A673 (cell line): ENCODE measurements at regions not wholly inside any gene's neighbourhood (a gene's known extent, or its start where the extent isn't known, plus 50 kb on each side); places are given as distances from the start of the nearest gene placed in this dataset.

Experiments used
- BruUV-seq: library from RNA; stranded (reverse); fragments of 400-500 nt; replicated peaks from 2 replicates; lab custom pipeline; 2021; lab: Mats Ljungman, UMichigan
- CTCF ChIA-PET: fragments of 300-600 bp; sonication (Branson Sonifier 250); formaldehyde crosslinking; loops from one replicate; lab custom pipeline; 2022; ENCODE audit warnings: antibody characterized with exemption; lab: Charles Lee
- POLR2A ChIA-PET: fragments of 300-600 bp; sonication (Branson Sonifier 250); formaldehyde crosslinking; loops from one replicate; lab custom pipeline; 2022; ENCODE audit warnings: antibody characterized with exemption; ENCODE audit not compliant: low non-redundant PET; lab: Charles Lee
- DNase-seq: peaks from one replicate; pipeline ENCODE4 v3.0.0-alpha.2; 2015; ENCODE audit warnings: low spot score
- H3K27ac ChIP-seq: fragments of 200-600 bp; sonication (generic); 2 replicates; pipeline ENCODE4 v1.5.1; 2016; ENCODE audit warnings: mixed run types, low read depth, mild to moderate bottlenecking, mixed read lengths, antibody characterized with exemption, low read length; ENCODE audit not compliant: poor library complexity, severe bottlenecking
- H3K27me3 ChIP-seq: fragments of 200-600 bp; sonication (generic); replicated peaks from 2 replicates; pipeline ENCODE4 v1.6.1; 2017; ENCODE audit warnings: mixed run types, low read depth, mild to moderate bottlenecking, mixed read lengths, antibody characterized with exemption, low read length; ENCODE audit not compliant: insufficient read depth, poor library complexity
- H3K36me3 ChIP-seq: fragments of 200-600 bp; sonication (generic); 2 replicates; pipeline ENCODE4 v1.6.1; 2016; ENCODE audit warnings: mixed run types, mild to moderate bottlenecking, mixed read lengths, antibody characterized with exemption, low read length; ENCODE audit not compliant: insufficient read depth, poor library complexity, severe bottlenecking
- H3K4me1 ChIP-seq: fragments of 200-600 bp; sonication (generic); 2 replicates; pipeline ENCODE4 v1.6.1; 2017; ENCODE audit warnings: mixed run types, mild to moderate bottlenecking, mixed read lengths, antibody characterized with exemption, low read length; ENCODE audit not compliant: insufficient read depth, poor library complexity, severe bottlenecking
- H3K4me3 ChIP-seq: fragments of 200-600 bp; sonication (generic); 2 replicates; pipeline ENCODE4 v1.5.1; 2016; ENCODE audit warnings: low read depth, mixed run types, mild to moderate bottlenecking, mixed read lengths, low read length; ENCODE audit not compliant: poor library complexity, severe bottlenecking
- H3K9me3 ChIP-seq: fragments of 200-600 bp; sonication (generic); 2 replicates; pipeline ENCODE4 v1.6.1; 2016; ENCODE audit warnings: mixed run types, low read depth, mild to moderate bottlenecking, mixed read lengths, antibody characterized with exemption, low read length; ENCODE audit not compliant: poor library complexity, severe bottlenecking
- EZH2 ChIP-seq: fragments of 200-600 bp; sonication (generic); IDR thresholded peaks from 2 replicates; pipeline ENCODE4 v1.6.1; 2017; ENCODE audit warnings: borderline replicate concordance, low read depth, mild to moderate bottlenecking, mixed read lengths, antibody characterized with exemption, low read length; ENCODE audit not compliant: poor library complexity, severe bottlenecking
- intact Hi-C: fragments of 100-400 bp; cut with micrococcal nuclease; formaldehyde crosslinking; loops from one replicate; pipeline ENCODE4 v1.10.0; 2022; ENCODE audit not compliant: unreplicated experiment
- TF ChIP-seq, protein P1 (sequence below): fragments of 300-800, 200-600 bp; sonication (generic); conservative IDR thresholded peaks from 2 replicates; pipeline ENCODE4 v1.5.1; 2017; ENCODE audit warnings: low read depth, mild to moderate bottlenecking, antibody characterized with exemption, low read length, moderate library complexity, mixed read lengths

DNA sequence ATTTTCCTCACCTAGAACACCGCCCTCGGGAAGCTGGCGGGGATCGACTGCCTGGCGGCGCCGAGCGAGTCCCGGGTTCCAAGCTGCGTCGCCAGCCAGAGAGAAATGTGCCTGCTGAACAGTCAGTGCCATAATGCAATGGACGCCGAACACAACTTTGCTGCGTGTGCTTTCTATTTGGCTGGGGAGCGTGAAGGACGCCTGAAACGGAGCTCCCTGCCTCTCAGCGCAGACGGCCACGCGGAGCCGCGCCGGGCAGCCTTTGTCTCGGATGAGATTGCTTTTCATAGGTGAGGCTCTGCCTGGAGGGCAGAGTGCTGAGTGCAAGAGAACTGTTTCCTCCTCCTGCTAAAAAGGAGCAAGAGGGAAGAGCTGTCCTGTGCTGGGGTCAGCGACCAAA lies 107.7 kb upstream of the BCOR start:
- H3K36me3 ChIP-seq = no peaks in the 10 kb centered on the region
- BruUV-seq = no TSS peak
- no peak overlapping the region for H3K27ac ChIP-seq
- H3K27me3 ChIP-seq = no peaks in the 10 kb centered on the region
- DNase-seq = no peak
- H3K4me1 ChIP-seq = no peaks in the 10 kb centered on the region
- intact Hi-C loops = no loop called here
- POLR2A ChIA-PET = no interaction called here
- no peak overlapping the region for H3K4me3 ChIP-seq
- TF ChIP-seq EZH2 = no peak
- TF ChIP-seq, protein P1, sequence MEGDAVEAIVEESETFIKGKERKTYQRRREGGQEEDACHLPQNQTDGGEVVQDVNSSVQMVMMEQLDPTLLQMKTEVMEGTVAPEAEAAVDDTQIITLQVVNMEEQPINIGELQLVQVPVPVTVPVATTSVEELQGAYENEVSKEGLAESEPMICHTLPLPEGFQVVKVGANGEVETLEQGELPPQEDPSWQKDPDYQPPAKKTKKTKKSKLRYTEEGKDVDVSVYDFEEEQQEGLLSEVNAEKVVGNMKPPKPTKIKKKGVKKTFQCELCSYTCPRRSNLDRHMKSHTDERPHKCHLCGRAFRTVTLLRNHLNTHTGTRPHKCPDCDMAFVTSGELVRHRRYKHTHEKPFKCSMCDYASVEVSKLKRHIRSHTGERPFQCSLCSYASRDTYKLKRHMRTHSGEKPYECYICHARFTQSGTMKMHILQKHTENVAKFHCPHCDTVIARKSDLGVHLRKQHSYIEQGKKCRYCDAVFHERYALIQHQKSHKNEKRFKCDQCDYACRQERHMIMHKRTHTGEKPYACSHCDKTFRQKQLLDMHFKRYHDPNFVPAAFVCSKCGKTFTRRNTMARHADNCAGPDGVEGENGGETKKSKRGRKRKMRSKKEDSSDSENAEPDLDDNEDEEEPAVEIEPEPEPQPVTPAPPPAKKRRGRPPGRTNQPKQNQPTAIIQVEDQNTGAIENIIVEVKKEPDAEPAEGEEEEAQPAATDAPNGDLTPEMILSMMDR = no peak
- CTCF ChIA-PET = interaction anchor here (0.6 kb wide), 1 partner anchor 61 kb away, joined by 4 read pairs; no protein-coding TSS in a partner anchor
- no peaks in the 10 kb centered on the region for H3K9me3 ChIP-seq

DNA sequence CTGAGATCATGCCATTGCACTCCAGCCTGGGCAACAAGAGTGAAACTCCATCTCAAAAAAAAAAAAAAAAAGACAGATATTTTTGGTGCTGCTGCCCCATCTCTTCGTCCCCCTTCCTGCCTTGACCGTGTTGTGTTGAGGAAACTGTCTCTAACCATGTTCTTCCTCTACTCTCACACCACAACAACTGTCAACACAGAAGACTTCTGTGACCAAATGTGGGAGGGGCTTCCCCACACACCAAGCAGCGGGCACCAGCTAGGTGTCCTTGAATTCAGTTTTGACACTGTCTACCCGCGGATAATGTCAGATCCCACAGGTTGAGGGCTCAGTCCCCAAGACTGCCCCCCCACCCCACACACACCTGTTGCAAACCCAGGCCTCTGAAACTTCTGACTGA lies 104.7 kb upstream of the BCOR start:
- H3K4me1 ChIP-seq = no peaks in the 10 kb centered on the region
- no peak for DNase-seq
- ChIA-PET CTCF (no interaction called here), POLR2A (no interaction called here)
- H3K36me3 ChIP-seq = no peaks in the 10 kb centered on the region
- H3K27me3 ChIP-seq = no peaks in the 10 kb centered on the region
- intact Hi-C loops = no loop called here
- no TSS peak for BruUV-seq
- TF ChIP-seq, protein P1 = no peak
- no peak overlapping the region for H3K4me3 ChIP-seq
- no peak overlapping the region for H3K27ac ChIP-seq
- no peaks in the 10 kb centered on the region for H3K9me3 ChIP-seq

DNA sequence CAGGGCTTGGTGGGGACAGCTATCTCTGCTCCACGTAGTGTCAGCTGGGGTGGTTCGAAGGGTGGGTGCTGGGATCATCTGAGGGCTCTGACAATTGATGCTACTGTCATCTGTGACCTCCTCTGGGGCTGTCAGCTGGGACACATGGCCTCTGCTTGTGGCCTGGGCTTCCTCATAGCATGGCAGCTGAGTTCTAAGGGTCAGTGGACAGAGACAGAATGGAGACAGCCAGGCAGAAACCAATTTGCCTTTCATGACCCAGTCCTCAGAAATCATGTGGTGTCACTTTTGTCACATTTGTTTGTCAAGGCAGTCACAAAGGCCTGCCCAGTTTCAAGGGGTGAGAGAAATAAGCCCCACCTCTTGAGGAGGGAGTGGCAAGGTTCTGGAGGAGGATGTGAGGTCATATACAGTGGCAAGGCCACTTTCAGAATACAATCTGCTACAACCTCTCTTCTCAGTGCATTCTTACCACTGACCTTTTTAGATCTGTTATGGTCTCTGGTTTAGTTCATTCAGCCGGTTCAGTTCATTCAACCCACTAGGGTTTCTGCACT lies 103.6 kb upstream of the BCOR start:
- no TSS peak for BruUV-seq

More for the DNA sequence above, 103.6 kb upstream of the BCOR start:
- Histone ChIP-seq H3K27me3 (no peaks in the 10 kb centered on the region), H3K9me3 (no peaks in the 10 kb centered on the region), H3K4me1 (no peaks in the 10 kb centered on the region), H3K4me3 (no peak overlapping the region), H3K27ac (no peak overlapping the region), H3K36me3 (no peaks in the 10 kb centered on the region)
- intact Hi-C loops = no loop called here
- no peak for TF ChIP-seq EZH2
- TF ChIP-seq, protein P1 = no peak
- ChIA-PET CTCF (no interaction called here), POLR2A (no interaction called here)
- no peak for DNase-seq
